ENCODE measurements at regions not wholly inside any gene's neighbourhood (a gene's known extent, or its start where the extent isn't known, plus 50 kb on each side); places are given as distances from the start of the nearest gene placed in this dataset.

DNA sequence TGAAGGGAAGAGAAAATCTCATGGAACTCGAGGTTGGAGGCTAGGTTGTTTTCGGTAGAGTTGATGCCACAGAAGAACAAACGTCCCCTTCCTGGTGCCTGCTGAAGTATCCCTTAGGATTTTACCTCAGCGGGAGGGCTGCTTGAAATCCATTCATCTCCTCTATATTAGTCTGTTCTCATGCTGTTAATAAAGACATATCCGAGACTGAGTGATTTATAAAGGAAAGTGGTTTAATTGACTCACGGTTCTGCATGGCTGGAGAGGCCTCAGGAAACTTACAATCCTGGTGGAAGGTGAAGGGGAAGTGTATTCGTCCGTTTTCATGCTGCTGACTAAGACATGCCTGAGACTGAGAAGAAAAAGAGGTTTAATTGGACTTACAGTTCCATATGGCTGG is 413.5 kb downstream of the NPHP4 start:
- TF ChIP-seq POLR2A (IDR thresholded peaks at IDR 0.05) (no peak), CTCF (IDR thresholded peaks at IDR 0.05) (no peak)

Data from right lobe of liver (tissue), 4 donors.